ENCODE measurements at regions not wholly inside any gene's neighbourhood (a gene's known extent, or its start where the extent isn't known, plus 50 kb on each side); places are given as distances from the start of the nearest gene placed in this dataset.

GRCh38 chr3:144947895-144948294 lies 976.3 kb downstream of the DIPK2A start:
- no peaks in the 10 kb centered on the region for H3K4me1 ChIP-seq (ENCODE audit: insufficient read depth, low read length)
- no peaks in the 10 kb centered on the region for H3K23me2 ChIP-seq (ENCODE audit: insufficient read length, low read depth, low read length, poor library complexity, severe bottlenecking)
- no peak overlapping the region for H2BK15ac ChIP-seq (ENCODE audit: low read depth, low read length)
- no peak overlapping the region for H2AFZ ChIP-seq (ENCODE audit: low read length)
- Mint-ChIP-seq H3K27ac (no peak overlapping the region), H3K36me3 (ENCODE audit: insufficient read depth in 1 of 3, low read depth in 3 of 3) (peaks cover 0 to under 1% (median 0%) of the 10 kb centered on the region in 3 experiments; a peak in 1 of 7 replicates), H3K27me3 (ENCODE audit: low read depth) (no peaks in the 10 kb centered on the region), H3K4me1 (peaks cover 2 to 3% of the 10 kb centered on the region in 2 experiments; a peak in 2 of 4 replicates), H3K9me3 (peaks cover 3 to 11% of the 10 kb centered on the region in 2 experiments; a peak in 3 of 5 replicates), H3K4me3 (no peak overlapping the region)
- TF ChIP-seq CTCF (conservative IDR thresholded peaks at IDR 0.05) = no peak
- H3K79me1 ChIP-seq (ENCODE audit: insufficient read depth, low read depth, low read length, poor library complexity, severe bottlenecking) = no peaks in the 10 kb centered on the region
- H4K91ac ChIP-seq (ENCODE audit: insufficient read length, low read depth, low read length) = no peak overlapping the region
- no peak overlapping the region for H4K8ac ChIP-seq (replicated peaks; ENCODE audit: insufficient read length, low read depth, low read length)
- H4K20me1 ChIP-seq (ENCODE audit: control insufficient read depth, insufficient read depth, insufficient read length) = no peaks in the 10 kb centered on the region
- no peak overlapping the region for H2BK12ac ChIP-seq (ENCODE audit: insufficient read length, low read depth, low read length)
- H3K27me3 ChIP-seq (ENCODE audit: insufficient read depth, low read length) = no peaks in the 10 kb centered on the region
- no peak overlapping the region for H3K4me2 ChIP-seq (ENCODE audit: insufficient read depth, insufficient read length, low read length)
- H3K14ac ChIP-seq (ENCODE audit: insufficient read depth, low read length) = no peak overlapping the region
- no peak for DNase-seq
- no peaks in the 10 kb centered on the region for H3K79me2 ChIP-seq (ENCODE audit: insufficient read depth, low read length)
- no peak overlapping the region for H3K9ac ChIP-seq (ENCODE audit: extremely low read depth, insufficient read length, low read length)
- H3K9me3 ChIP-seq (ENCODE audit: control insufficient read depth, low read depth, low read length) = no peaks in the 10 kb centered on the region
- no peak overlapping the region for H3K23ac ChIP-seq (ENCODE audit: insufficient read length, low read depth, low read length)
- H4K5ac ChIP-seq (ENCODE audit: insufficient read length, low read depth, low read length) = no peak overlapping the region
- H3K18ac ChIP-seq (ENCODE audit: insufficient read length, low read depth, low read length) = no peak overlapping the region
- H2BK20ac ChIP-seq (ENCODE audit: low read depth, low read length, poor library complexity, severe bottlenecking) = no peak overlapping the region
- H3K56ac ChIP-seq (ENCODE audit: insufficient read length, low read depth, low read length) = no peak overlapping the region
- WGBS (ENCODE audit: extremely low coverage, insufficient read length, low lambda C conversion rate) = no CpG with 5 or more reads among the region's 5 CpGs
- no peak overlapping the region for H3K4ac ChIP-seq (ENCODE audit: low read depth, low read length)
- H3K27ac ChIP-seq (ENCODE audit: insufficient read length, low read depth, low read length) = no peak overlapping the region
- no peak overlapping the region for H2AK5ac ChIP-seq (ENCODE audit: insufficient read length, low read length)
- no peak overlapping the region for H2BK120ac ChIP-seq (ENCODE audit: low read depth, low read length, poor library complexity, severe bottlenecking)
- H3T11ph ChIP-seq (ENCODE audit: low read length) = no peak overlapping the region
- no peak overlapping the region for H2BK5ac ChIP-seq (ENCODE audit: insufficient read length, low read length)

Data from H9 (cell line).